Ascending aorta (tissue), 2 donors: ENCODE measurements at regions not wholly inside any gene's neighbourhood (a gene's known extent, or its start where the extent isn't known, plus 50 kb on each side); places are given as distances from the start of the nearest gene placed in this dataset.

Experiments used
- DNase-seq, 2 donors: peaks; one replicate each; pipeline ENCODE4 v3.0.0-alpha.2; 2019; ENCODE audit warnings: low spot score in 2 of 2
- H3K27ac ChIP-seq, 2 donors: fragments of 200-600 bp; sonication (generic); one replicate each; pipeline ENCODE4 v1.5.1; 2016 to 2017; ENCODE audit warnings: mild to moderate bottlenecking in 1 of 2
- H3K27me3 ChIP-seq: fragments of 200-600 bp; sonication (generic); one replicate; pipeline ENCODE4 v1.5.1; 2017
- H3K36me3 ChIP-seq, 2 donors: fragments of 200-600 bp; sonication (generic); one replicate each; pipeline ENCODE4 v1.5.1; 2016
- H3K4me1 ChIP-seq, 2 donors: fragments of 200-600 bp; sonication (generic); one replicate each; pipeline ENCODE4 v1.5.1; 2016 to 2017; ENCODE audit warnings: mild to moderate bottlenecking in 1 of 2
- H3K4me3 ChIP-seq, 2 donors: fragments of 200-600 bp; sonication (generic); one replicate each; pipeline ENCODE4 v1.5.1; 2016 to 2017; ENCODE audit warnings: mild to moderate bottlenecking in 1 of 2
- H3K9me3 ChIP-seq, 2 donors: fragments of 200-600 bp; sonication (generic); one replicate each; pipeline ENCODE4 v1.5.1; 2016
- intact Hi-C: fragments of 100-400 bp; cut with DNase I; formaldehyde crosslinking; loops from one replicate; pipeline ENCODE4 v1.15.1; 2023
- TF ChIP-seq, protein P1 (sequence below), 3 experiments: fragments of 200-600 bp in 2 of 3; fragments of 450-650 bp in 1 of 3; sonication (generic) in 2 of 3; IDR thresholded peaks; one replicate each; pipeline ENCODE4 v1.5.1; 2016 to 2019; ENCODE audit warnings: antibody characterized with exemption in 3 of 3, mild to moderate bottlenecking in 1 of 3, moderate library complexity in 1 of 3

DNA sequence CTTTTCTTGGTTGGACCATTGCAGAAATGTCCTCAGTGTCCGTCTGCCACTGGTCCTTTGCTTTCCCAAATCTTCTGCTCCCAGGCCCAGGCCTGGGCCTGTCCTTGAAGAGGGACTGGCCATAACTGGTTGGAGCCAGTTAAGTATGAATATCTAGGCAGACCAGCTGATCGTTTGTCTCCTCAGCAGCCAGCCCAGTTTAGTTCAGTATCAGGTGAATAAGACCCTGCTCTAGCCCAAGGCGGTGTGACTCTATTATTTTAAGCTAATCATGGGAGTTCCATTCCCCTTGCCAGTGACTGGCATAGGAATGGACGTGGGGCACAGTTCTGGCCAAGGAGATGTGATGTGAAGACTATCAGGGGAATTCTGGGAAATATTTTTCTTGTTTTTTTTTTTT, 73.9 kb upstream of the RASGRF1 start:
- TF ChIP-seq, protein P1, sequence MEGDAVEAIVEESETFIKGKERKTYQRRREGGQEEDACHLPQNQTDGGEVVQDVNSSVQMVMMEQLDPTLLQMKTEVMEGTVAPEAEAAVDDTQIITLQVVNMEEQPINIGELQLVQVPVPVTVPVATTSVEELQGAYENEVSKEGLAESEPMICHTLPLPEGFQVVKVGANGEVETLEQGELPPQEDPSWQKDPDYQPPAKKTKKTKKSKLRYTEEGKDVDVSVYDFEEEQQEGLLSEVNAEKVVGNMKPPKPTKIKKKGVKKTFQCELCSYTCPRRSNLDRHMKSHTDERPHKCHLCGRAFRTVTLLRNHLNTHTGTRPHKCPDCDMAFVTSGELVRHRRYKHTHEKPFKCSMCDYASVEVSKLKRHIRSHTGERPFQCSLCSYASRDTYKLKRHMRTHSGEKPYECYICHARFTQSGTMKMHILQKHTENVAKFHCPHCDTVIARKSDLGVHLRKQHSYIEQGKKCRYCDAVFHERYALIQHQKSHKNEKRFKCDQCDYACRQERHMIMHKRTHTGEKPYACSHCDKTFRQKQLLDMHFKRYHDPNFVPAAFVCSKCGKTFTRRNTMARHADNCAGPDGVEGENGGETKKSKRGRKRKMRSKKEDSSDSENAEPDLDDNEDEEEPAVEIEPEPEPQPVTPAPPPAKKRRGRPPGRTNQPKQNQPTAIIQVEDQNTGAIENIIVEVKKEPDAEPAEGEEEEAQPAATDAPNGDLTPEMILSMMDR (IDR thresholded peaks at IDR 0.05) = no peak
- DNase-seq = no peak
- no peak overlapping the region for H3K4me3 ChIP-seq
- no peak overlapping the region for H3K27ac ChIP-seq
- intact Hi-C loops = no loop called here
- no peaks in the 10 kb centered on the region for H3K36me3 ChIP-seq
- H3K27me3 ChIP-seq = no peaks in the 10 kb centered on the region
- H3K4me1 ChIP-seq = peaks cover 0 to 2% of the 10 kb centered on the region in 2 donors
- H3K9me3 ChIP-seq = no peaks in the 10 kb centered on the region

DNA sequence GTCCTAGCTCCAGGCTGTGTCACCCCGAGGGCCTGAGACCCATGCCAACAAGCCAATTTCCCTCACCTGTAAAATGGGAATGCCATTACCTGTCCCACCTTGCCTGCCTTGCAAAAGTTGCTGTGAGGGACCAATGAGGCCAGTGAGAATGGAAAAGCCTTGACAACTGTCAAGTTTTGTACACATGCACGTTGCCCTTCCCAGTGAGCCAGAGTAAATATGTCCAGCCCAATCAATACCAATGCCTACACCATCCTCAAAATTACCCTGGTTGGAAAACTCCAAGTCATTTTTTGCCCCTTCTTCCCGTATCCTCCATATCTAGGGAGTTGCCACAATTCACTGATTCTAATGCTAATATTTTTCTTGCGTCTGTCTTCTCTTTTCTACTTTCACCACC, 73.5 kb upstream of the RASGRF1 start:
- TF ChIP-seq, protein P1 (IDR thresholded peaks at IDR 0.05) = no peak
- intact Hi-C loops = no loop called here
- Histone ChIP-seq H3K36me3 (no peaks in the 10 kb centered on the region), H3K27ac (no peak overlapping the region), H3K9me3 (no peaks in the 10 kb centered on the region), H3K4me1 (peaks cover 0 to under 1% of the 10 kb centered on the region in 2 donors), H3K27me3 (no peaks in the 10 kb centered on the region), H3K4me3 (no peak overlapping the region)
- DNase-seq = peak in 1 of 2 donors; percentile 7

DNA sequence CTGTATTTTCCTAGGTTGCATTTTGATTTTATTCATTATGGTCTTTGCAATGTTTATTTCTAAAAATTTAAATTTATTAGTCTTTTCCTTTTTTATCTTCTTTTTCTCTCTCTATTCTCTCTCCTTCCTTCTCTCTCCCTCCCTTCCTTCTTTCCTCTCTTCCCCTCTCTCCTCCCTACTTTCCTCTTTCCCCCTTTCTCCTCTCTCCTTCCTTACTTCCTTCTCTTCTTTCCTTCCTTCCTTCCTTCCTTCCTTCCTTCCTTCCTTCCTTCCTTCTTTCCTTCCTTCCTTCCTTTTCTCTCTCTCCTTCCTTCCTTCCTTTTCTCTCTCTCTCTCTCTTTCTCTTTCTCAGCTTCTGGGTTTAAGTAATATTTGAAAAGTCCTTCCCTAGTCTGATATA, 72.8 kb upstream of the RASGRF1 start:
- Histone ChIP-seq H3K4me1 (no peaks in the 10 kb centered on the region), H3K27me3 (no peaks in the 10 kb centered on the region), H3K4me3 (no peak overlapping the region), H3K36me3 (no peaks in the 10 kb centered on the region), H3K9me3 (no peaks in the 10 kb centered on the region), H3K27ac (no peak overlapping the region)
- TF ChIP-seq, protein P1 (IDR thresholded peaks at IDR 0.05) = no peak
- intact Hi-C loops = no loop called here
- no peak for DNase-seq

DNA sequence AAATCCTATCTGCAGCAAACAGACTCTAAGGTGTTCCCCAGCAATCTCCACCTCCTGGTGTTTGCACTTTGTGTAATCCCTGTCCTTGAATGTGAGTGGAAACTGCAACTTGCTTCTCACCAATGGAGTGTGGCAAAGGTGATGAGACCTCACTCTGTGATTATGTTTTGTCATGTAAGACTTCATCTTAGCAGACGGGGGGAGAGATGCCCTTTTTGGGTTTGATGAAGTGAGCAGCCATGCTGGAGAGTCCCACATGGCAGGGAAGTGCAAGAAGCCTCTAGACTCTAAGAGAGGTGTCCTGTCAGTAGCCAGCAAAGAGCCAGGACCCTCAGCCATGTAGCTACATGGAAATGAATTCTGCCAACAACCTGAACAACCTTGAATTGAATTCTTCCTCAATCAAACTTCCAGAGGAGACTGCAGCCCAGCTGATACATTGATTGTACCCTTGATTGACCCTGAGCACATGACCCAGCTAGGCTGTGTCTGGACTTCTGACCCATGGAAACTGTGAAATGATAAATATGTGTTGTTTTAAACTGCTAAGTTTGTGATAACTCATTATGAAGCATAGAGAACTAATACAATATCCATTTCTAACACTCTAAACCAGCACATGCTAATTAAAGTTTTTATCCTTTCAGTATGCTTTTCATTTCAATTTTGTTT, 71.4 kb upstream of the RASGRF1 start:
- no peaks in the 10 kb centered on the region for H3K27me3 ChIP-seq
- H3K27ac ChIP-seq = no peak overlapping the region
- H3K9me3 ChIP-seq = no peaks in the 10 kb centered on the region
- no peaks in the 10 kb centered on the region for H3K36me3 ChIP-seq
- TF ChIP-seq, protein P1 (IDR thresholded peaks at IDR 0.05) = no peak
- H3K4me3 ChIP-seq = no peak overlapping the region
- no peaks in the 10 kb centered on the region for H3K4me1 ChIP-seq
- intact Hi-C loops = no loop called here
- no peak for DNase-seq

DNA sequence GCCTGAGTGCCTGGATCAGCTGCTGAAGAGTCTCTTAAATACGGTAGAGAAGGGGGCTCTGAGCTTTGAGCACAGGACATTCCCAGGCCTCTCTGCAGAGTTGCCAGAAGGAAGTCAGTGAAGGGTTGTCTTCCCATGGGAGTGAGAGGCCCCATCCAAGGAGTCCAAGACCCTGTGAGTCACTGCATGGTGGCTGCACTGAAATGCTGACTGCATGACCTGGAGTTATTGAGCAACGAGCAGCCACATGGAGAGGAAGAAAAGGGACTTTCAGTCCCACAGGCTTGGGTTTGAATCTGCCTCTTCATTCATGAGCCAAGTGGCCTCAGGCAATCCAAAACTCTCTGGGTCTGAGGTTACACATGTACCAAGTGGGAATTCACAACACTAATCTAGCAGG, 69.6 kb upstream of the RASGRF1 start:
- TF ChIP-seq, protein P1 (IDR thresholded peaks at IDR 0.05) = no peak
- no peak overlapping the region for H3K27ac ChIP-seq
- H3K36me3 ChIP-seq = no peaks in the 10 kb centered on the region
- intact Hi-C loops = no loop called here
- no peaks in the 10 kb centered on the region for H3K9me3 ChIP-seq
- no peak overlapping the region for H3K4me3 ChIP-seq
- no peaks in the 10 kb centered on the region for H3K4me1 ChIP-seq
- no peak for DNase-seq
- no peaks in the 10 kb centered on the region for H3K27me3 ChIP-seq
